ENCODE measurements at regions not wholly inside any gene's neighbourhood (a gene's known extent, or its start where the extent isn't known, plus 50 kb on each side); places are given as distances from the start of the nearest gene placed in this dataset.

GRCh38 chr11:96758957-96759356 lies 369.1 kb downstream of the JRKL start:
- no peak for TF ChIP-seq CTCF (IDR thresholded peaks at IDR 0.05 in 4 of 5, conservative IDR thresholded peaks at IDR 0.05 in 1 of 5)
- TF ChIP-seq POLR2A (IDR thresholded peaks at IDR 0.05) = no peak

All from gastrocnemius medialis (tissue), 4 donors.